Keratinocyte (primary cell): ENCODE measurements at regions not wholly inside any gene's neighbourhood (a gene's known extent, or its start where the extent isn't known, plus 50 kb on each side); places are given as distances from the start of the nearest gene placed in this dataset.

Experiments
- CTCF ChIP-seq, 3 experiments: IDR thresholded peaks in 1 of 3; conservative IDR thresholded peaks in 1 of 3; optimal IDR thresholded peaks in 1 of 3; 2 replicates in 2 of 3; 3 replicates in 1 of 3; pipeline versions ENCODE3 to v1.5.1; 2011; ENCODE audit warnings: low read length in 3 of 3, mild to moderate bottlenecking in 3 of 3, moderate library complexity in 2 of 3, control low read depth in 1 of 3, inconsistent platforms in 1 of 3; ENCODE audit not compliant: insufficient read depth in 2 of 3; ENCODE audit errors: extremely low read depth in 1 of 3
- EZH2 ChIP-seq: IDR thresholded peaks from one replicate; pipeline ENCODE4 v1.6.1; 2012; ENCODE audit warnings: inconsistent platforms, mild to moderate bottlenecking, low read length, moderate library complexity

- TF ChIP-seq CTCF (optimal IDR thresholded peaks at IDR 0.05 in 1 of 3, IDR thresholded peaks at IDR 0.05 in 1 of 3, conservative IDR thresholded peaks at IDR 0.05 in 1 of 3; ENCODE audit: extremely low read depth in 1 of 3, insufficient read depth in 2 of 3, low read length in 3 of 3) (peak in 2 of 3 experiments; percentile 30 to 53), EZH2 (no peak)
Observed at GRCh38 chr6:168865-169455, 123.3 kb upstream of the DUSP22 start.
